ENCODE measurements at regions not wholly inside any gene's neighbourhood (a gene's known extent, or its start where the extent isn't known, plus 50 kb on each side); places are given as distances from the start of the nearest gene placed in this dataset.

DNA sequence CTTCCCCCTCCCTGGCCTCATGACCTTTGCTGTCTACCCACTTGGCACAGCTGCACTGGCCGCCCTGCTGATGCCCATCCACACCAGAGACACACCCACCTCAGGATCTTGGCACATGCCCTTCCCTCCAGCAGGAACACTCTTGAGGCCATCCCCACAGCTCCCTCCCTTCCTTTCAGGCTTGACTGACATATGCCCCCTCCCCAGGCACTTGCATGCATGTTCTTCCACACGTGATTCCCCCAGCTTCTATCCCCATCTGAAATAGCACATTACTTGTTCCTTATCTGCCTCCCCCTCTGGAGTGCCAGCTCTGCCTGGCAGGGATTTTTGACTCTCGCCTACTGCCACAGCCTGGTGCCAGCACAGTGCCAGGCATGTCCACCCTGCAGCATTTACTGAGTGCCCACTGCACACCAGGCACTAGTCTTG, 98.5 kb upstream of the SLC25A33 start:
- no peak for TF ChIP-seq EZH2phosphoT487 (IDR thresholded peaks at IDR 0.05; ENCODE audit: low read length)
- TF ChIP-seq, protein P1, sequence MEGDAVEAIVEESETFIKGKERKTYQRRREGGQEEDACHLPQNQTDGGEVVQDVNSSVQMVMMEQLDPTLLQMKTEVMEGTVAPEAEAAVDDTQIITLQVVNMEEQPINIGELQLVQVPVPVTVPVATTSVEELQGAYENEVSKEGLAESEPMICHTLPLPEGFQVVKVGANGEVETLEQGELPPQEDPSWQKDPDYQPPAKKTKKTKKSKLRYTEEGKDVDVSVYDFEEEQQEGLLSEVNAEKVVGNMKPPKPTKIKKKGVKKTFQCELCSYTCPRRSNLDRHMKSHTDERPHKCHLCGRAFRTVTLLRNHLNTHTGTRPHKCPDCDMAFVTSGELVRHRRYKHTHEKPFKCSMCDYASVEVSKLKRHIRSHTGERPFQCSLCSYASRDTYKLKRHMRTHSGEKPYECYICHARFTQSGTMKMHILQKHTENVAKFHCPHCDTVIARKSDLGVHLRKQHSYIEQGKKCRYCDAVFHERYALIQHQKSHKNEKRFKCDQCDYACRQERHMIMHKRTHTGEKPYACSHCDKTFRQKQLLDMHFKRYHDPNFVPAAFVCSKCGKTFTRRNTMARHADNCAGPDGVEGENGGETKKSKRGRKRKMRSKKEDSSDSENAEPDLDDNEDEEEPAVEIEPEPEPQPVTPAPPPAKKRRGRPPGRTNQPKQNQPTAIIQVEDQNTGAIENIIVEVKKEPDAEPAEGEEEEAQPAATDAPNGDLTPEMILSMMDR (IDR thresholded peaks at IDR 0.05; ENCODE audit: low read length), result no peak
- no peak for TF ChIP-seq EZH2 (optimal IDR thresholded peaks at IDR 0.05; ENCODE audit: low read depth, low read length)
- Histone ChIP-seq H3K9me2 (replicated peaks; ENCODE audit: insufficient read depth, low read length) (no peaks in the 10 kb centered on the region), H3K4me3 (ENCODE audit: low read length) (no peak overlapping the region), H2AFZ (ENCODE audit: low read length) (no peak overlapping the region), H3K27me3 (replicated peaks; ENCODE audit: insufficient read depth, low read length) (peaks cover 4% of the 10 kb centered on the region; the same call in 1 of the 2 replicates), H3K79me2 (ENCODE audit: low read length) (no peaks in the 10 kb centered on the region), H3K4me2 (ENCODE audit: low read depth, low read length) (no peak overlapping the region), H3K9ac (ENCODE audit: low read length) (no peak overlapping the region), H3K4me1 (ENCODE audit: low read length) (peaks cover 12% of the 10 kb centered on the region), H3K27ac (ENCODE audit: low read length) (no peak overlapping the region), H3F3A (ENCODE audit: insufficient read depth, low read length) (peaks cover 3% of the 10 kb centered on the region; the same call in 1 of the 2 replicates), H3K36me3 (replicated peaks; ENCODE audit: insufficient read depth, low read length) (no peaks in the 10 kb centered on the region), H4K20me1 (ENCODE audit: insufficient read depth, low read length) (no peaks in the 10 kb centered on the region), H3K9me3 (replicated peaks; ENCODE audit: insufficient read depth, low read length) (no peaks in the 10 kb centered on the region)
- DNase-seq, result no peak

DNA sequence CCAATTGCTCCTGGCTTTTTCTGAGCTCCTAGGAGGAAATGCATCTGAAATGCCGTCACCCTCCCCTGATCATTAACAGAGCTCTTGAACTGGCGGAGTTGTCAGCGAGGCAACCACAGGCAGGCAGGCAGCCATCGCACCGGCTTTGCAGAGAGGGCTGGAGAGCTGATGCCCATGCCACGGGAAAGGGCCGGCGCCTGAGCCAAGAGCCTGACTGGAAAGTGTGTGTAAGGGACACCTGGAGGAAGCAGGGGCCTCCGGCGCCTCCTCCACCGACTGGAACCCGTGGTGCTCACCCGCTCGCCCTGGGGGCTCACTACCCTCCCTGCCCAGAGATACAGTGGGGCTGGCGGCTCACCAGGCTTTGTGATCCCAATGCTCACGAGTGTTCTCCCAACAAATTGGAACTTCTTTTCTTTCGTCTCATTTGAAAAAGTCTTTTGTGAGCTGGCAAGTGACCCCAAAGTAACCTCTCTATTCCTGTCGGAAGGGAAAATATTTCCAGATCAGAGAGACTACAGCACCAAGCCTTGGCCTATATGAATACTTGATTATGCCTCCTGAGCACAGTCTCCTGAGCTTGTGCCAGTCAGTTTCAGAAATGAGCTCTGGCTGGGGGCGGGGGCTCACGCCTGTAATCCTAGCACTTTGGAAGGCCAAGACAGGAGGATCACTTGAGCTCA, 97.7 kb upstream of the SLC25A33 start:
- DNase-seq, result no peak
- Histone ChIP-seq H3K4me2 (ENCODE audit: low read depth, low read length) (no peak overlapping the region), H3K9ac (ENCODE audit: low read length) (no peak overlapping the region)

DNA sequence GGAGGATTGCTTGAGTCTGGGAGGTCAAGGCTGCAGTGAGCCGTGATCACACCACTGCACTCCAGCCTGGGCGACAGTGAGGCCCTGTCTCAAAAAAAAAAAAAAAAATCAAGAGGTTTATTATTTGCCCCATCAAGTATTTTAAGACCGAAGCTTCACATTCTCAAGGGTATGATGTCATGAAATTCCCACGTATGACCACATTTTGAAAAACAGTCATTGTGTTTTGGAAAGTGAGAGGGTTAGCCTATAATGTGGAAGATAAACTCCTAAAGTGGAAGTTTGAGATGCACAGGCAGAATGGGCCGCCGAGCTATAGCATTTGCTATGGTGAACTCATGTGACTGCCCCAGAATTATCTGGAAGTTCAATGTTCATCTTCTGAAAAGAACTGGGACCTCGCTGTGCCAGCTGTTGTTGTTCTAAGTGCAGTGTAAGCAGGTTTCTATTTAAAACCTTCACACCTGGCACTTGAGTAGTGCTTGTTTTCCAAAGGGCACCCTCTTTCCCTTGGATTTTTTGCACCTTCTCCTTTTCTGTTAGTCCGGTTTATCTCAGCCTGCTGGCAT, 96.9 kb upstream of the SLC25A33 start:
- no peak overlapping the region for H3K4me3 ChIP-seq (ENCODE audit: low read length)
- no peaks in the 10 kb centered on the region for H3K9me3 ChIP-seq (replicated peaks; ENCODE audit: insufficient read depth, low read length)
- no peaks in the 10 kb centered on the region for H3K79me2 ChIP-seq (ENCODE audit: low read length)
- DNase-seq, result no peak
- peaks cover 12% of the 10 kb centered on the region for H3K4me1 ChIP-seq (ENCODE audit: low read length)
- H2AFZ ChIP-seq (ENCODE audit: low read length), result 0 out of 2 replicates have a peak overlapping the region, but pooled peaks have one; percentile 27
- peaks cover 4% of the 10 kb centered on the region; the same call in 1 of the 2 replicates for H3K27me3 ChIP-seq (replicated peaks; ENCODE audit: insufficient read depth, low read length)
- no peak overlapping the region for H3K4me2 ChIP-seq (ENCODE audit: low read depth, low read length)
- no peaks in the 10 kb centered on the region for H3K36me3 ChIP-seq (replicated peaks; ENCODE audit: insufficient read depth, low read length)
- no peak for TF ChIP-seq EZH2phosphoT487 (IDR thresholded peaks at IDR 0.05; ENCODE audit: low read length)
- TF ChIP-seq EZH2 (optimal IDR thresholded peaks at IDR 0.05; ENCODE audit: low read depth, low read length), result no peak
- TF ChIP-seq, protein P1 (IDR thresholded peaks at IDR 0.05; ENCODE audit: low read length), result no peak
- H3K9ac ChIP-seq (ENCODE audit: low read length), result no peak overlapping the region
- peaks cover 3% of the 10 kb centered on the region; the same call in 1 of the 2 replicates for H3F3A ChIP-seq (ENCODE audit: insufficient read depth, low read length)
- H4K20me1 ChIP-seq (ENCODE audit: insufficient read depth, low read length), result no peaks in the 10 kb centered on the region
- no peaks in the 10 kb centered on the region for H3K9me2 ChIP-seq (replicated peaks; ENCODE audit: insufficient read depth, low read length)
- no peak overlapping the region; the same call in 1 of the 2 replicates for H3K27ac ChIP-seq (ENCODE audit: low read length)

More for the DNA sequence above, 97.7 kb upstream of the SLC25A33 start:
- peaks cover 12% of the 10 kb centered on the region for H3K4me1 ChIP-seq (ENCODE audit: low read length)
- no peak overlapping the region for H3K27ac ChIP-seq (ENCODE audit: low read length)
- TF ChIP-seq EZH2 (optimal IDR thresholded peaks at IDR 0.05; ENCODE audit: low read depth, low read length) (no peak), EZH2phosphoT487 (IDR thresholded peaks at IDR 0.05; ENCODE audit: low read length) (no peak)
- TF ChIP-seq, protein P1 (IDR thresholded peaks at IDR 0.05; ENCODE audit: low read length), result no peak
- no peaks in the 10 kb centered on the region for H4K20me1 ChIP-seq (ENCODE audit: insufficient read depth, low read length)
- peaks cover 3% of the 10 kb centered on the region; the same call in 1 of the 2 replicates for H3F3A ChIP-seq (ENCODE audit: insufficient read depth, low read length)
- H3K9me2 ChIP-seq (replicated peaks; ENCODE audit: insufficient read depth, low read length), result no peaks in the 10 kb centered on the region
- no peaks in the 10 kb centered on the region for H3K79me2 ChIP-seq (ENCODE audit: low read length)
- no peak overlapping the region for H3K4me3 ChIP-seq (ENCODE audit: low read length)
- no peaks in the 10 kb centered on the region for H3K36me3 ChIP-seq (replicated peaks; ENCODE audit: insufficient read depth, low read length)
- no peaks in the 10 kb centered on the region for H3K9me3 ChIP-seq (replicated peaks; ENCODE audit: insufficient read depth, low read length)
- peaks cover 4% of the 10 kb centered on the region; the same call in 1 of the 2 replicates for H3K27me3 ChIP-seq (replicated peaks; ENCODE audit: insufficient read depth, low read length)
- H2AFZ ChIP-seq (ENCODE audit: low read length), result no peak overlapping the region
